ENCODE measurements at regions not wholly inside any gene's neighbourhood (a gene's known extent, or its start where the extent isn't known, plus 50 kb on each side); places are given as distances from the start of the nearest gene placed in this dataset.

DNA sequence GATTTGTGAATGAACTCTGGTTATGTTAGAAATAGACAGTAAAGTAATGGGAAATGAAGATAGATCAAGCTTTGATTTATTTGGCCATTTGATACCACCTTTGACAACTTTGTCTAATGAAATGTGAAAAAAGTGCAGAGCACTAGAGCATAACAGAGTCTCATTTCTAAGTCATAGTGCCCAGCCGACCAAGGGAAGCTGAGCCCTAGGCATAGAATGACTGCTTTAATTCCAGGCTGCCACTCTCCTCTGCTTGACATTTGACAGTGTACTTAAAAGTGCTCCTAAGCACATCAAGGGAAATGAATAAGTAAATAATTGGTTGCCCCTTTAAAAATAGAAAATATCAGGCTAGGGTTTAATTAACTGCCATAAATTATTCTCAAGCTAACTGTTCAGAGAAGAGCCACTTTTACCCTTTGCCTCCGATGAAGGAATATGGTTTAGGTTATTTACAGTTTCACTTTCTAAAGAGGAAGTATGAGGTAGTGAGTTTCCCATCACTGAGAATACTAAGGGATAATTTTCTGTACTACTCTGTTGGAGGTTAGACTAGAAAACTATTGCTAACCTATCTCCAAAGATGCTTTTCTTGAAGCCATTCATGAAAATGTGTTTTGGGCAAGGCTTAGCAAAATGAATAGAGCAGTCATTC, 591.6 kb downstream of the REEP3 start:
- no peak for TF ChIP-seq ZNF335 (tag by site-specific recombination; conservative IDR thresholded peaks at IDR 0.05)
- TF ChIP-seq ZNF274 (IDR thresholded peaks at IDR 0.05; ENCODE audit: low read length), result no peak
- no peak for TF ChIP-seq ZNF274 (tag by site-specific recombination; IDR thresholded peaks at IDR 0.05; ENCODE audit: borderline replicate concordance)
- no peak for TF ChIP-seq ZNF544 (tag by site-specific recombination; IDR thresholded peaks at IDR 0.05)
- no peak for TF ChIP-seq KLF8 (tag by site-specific recombination; IDR thresholded peaks at IDR 0.05)
- no peak for TF ChIP-seq SCRT2 (tag by site-specific recombination; IDR thresholded peaks at IDR 0.05)
- no peak for TF ChIP-seq MZF1 (tag by site-specific recombination; IDR thresholded peaks at IDR 0.05; ENCODE audit: borderline replicate concordance)
- TF ChIP-seq, protein P1, sequence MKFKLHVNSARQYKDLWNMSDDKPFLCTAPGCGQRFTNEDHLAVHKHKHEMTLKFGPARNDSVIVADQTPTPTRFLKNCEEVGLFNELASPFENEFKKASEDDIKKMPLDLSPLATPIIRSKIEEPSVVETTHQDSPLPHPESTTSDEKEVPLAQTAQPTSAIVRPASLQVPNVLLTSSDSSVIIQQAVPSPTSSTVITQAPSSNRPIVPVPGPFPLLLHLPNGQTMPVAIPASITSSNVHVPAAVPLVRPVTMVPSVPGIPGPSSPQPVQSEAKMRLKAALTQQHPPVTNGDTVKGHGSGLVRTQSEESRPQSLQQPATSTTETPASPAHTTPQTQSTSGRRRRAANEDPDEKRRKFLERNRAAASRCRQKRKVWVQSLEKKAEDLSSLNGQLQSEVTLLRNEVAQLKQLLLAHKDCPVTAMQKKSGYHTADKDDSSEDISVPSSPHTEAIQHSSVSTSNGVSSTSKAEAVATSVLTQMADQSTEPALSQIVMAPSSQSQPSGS (tag by site-specific recombination; IDR thresholded peaks at IDR 0.05; ENCODE audit: low read depth), result no peak
- TF ChIP-seq, protein P2, sequence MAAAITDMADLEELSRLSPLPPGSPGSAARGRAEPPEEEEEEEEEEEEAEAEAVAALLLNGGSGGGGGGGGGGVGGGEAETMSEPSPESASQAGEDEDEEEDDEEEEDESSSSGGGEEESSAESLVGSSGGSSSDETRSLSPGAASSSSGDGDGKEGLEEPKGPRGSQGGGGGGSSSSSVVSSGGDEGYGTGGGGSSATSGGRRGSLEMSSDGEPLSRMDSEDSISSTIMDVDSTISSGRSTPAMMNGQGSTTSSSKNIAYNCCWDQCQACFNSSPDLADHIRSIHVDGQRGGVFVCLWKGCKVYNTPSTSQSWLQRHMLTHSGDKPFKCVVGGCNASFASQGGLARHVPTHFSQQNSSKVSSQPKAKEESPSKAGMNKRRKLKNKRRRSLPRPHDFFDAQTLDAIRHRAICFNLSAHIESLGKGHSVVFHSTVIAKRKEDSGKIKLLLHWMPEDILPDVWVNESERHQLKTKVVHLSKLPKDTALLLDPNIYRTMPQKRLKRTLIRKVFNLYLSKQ (tag by site-specific recombination; IDR thresholded peaks at IDR 0.05; ENCODE audit: borderline replicate concordance), result no peak
- TF ChIP-seq, protein P3, sequence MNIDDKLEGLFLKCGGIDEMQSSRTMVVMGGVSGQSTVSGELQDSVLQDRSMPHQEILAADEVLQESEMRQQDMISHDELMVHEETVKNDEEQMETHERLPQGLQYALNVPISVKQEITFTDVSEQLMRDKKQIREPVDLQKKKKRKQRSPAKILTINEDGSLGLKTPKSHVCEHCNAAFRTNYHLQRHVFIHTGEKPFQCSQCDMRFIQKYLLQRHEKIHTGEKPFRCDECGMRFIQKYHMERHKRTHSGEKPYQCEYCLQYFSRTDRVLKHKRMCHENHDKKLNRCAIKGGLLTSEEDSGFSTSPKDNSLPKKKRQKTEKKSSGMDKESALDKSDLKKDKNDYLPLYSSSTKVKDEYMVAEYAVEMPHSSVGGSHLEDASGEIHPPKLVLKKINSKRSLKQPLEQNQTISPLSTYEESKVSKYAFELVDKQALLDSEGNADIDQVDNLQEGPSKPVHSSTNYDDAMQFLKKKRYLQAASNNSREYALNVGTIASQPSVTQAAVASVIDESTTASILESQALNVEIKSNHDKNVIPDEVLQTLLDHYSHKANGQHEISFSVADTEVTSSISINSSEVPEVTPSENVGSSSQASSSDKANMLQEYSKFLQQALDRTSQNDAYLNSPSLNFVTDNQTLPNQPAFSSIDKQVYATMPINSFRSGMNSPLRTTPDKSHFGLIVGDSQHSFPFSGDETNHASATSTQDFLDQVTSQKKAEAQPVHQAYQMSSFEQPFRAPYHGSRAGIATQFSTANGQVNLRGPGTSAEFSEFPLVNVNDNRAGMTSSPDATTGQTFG (tag by site-specific recombination; IDR thresholded peaks at IDR 0.05; ENCODE audit: borderline replicate concordance), result no peak
- no peak for TF ChIP-seq GLI4 (tag by site-specific recombination; IDR thresholded peaks at IDR 0.05)
- TF ChIP-seq SCRT1 (tag by site-specific recombination; IDR thresholded peaks at IDR 0.05; ENCODE audit: borderline replicate concordance), result no peak
- TF ChIP-seq, protein P4, sequence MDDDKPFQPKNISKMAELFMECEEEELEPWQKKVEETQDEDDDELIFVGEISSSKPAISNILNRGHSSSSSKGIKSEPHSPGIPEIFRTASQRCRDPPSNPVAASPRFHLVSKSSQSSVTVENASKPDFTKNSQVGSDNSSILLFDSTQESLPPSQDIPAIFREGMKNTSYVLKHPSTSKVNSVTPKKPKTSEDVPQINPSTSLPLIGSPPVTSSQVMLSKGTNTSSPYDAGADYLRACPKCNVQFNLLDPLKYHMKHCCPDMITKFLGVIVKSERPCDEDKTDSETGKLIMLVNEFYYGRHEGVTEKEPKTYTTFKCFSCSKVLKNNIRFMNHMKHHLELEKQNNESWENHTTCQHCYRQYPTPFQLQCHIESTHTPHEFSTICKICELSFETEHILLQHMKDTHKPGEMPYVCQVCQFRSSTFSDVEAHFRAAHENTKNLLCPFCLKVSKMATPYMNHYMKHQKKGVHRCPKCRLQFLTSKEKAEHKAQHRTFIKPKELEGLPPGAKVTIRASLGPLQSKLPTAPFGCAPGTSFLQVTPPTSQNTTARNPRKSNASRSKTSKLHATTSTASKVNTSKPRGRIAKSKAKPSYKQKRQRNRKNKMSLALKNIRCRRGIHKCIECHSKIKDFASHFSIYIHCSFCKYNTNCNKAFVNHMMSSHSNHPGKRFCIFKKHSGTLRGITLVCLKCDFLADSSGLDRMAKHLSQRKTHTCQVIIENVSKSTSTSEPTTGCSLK (tag by site-specific recombination; IDR thresholded peaks at IDR 0.05), result no peak
- no peak for TF ChIP-seq GFI1B (tag by site-specific recombination; IDR thresholded peaks at IDR 0.05)
- TF ChIP-seq ZNF19 (tag by site-specific recombination; IDR thresholded peaks at IDR 0.05; ENCODE audit: low read depth), result no peak
- no peak for TF ChIP-seq KLF1 (tag by site-specific recombination; IDR thresholded peaks at IDR 0.05)
- TF ChIP-seq, protein P5, sequence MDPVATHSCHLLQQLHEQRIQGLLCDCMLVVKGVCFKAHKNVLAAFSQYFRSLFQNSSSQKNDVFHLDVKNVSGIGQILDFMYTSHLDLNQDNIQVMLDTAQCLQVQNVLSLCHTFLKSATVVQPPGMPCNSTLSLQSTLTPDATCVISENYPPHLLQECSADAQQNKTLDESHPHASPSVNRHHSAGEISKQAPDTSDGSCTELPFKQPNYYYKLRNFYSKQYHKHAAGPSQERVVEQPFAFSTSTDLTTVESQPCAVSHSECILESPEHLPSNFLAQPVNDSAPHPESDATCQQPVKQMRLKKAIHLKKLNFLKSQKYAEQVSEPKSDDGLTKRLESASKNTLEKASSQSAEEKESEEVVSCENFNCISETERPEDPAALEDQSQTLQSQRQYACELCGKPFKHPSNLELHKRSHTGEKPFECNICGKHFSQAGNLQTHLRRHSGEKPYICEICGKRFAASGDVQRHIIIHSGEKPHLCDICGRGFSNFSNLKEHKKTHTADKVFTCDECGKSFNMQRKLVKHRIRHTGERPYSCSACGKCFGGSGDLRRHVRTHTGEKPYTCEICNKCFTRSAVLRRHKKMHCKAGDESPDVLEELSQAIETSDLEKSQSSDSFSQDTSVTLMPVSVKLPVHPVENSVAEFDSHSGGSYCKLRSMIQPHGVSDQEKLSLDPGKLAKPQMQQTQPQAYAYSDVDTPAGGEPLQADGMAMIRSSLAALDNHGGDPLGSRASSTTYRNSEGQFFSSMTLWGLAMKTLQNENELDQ (tag by site-specific recombination; IDR thresholded peaks at IDR 0.05; ENCODE audit: low read depth), result no peak
- no peak for TF ChIP-seq ZNF777 (tag by site-specific recombination; IDR thresholded peaks at IDR 0.05; ENCODE audit: borderline replicate concordance)
- no peak for TF ChIP-seq ZNF837 (tag by site-specific recombination; IDR thresholded peaks at IDR 0.05)
- TF ChIP-seq ZNF404 (tag by site-specific recombination; IDR thresholded peaks at IDR 0.05), result no peak
- POLR2A ChIA-PET, result no interaction called here
- no peaks in the 10 kb centered on the region for H3K36me3 ChIP-seq (ENCODE audit: control insufficient read depth in 2 of 2, insufficient read depth in 1 of 2, low read length in 2 of 2)
- CTCF ChIA-PET, result interaction anchor here (0.6 to 1.1 kb wide), 2 partner anchors 135 to 1305 kb away, joined by 3 to 6 read pairs; no protein-coding TSS in a partner anchor
- no peak overlapping the region for H3K4me3 ChIP-seq (ENCODE audit: low read depth, low read length)
- no peaks in the 10 kb centered on the region for H3K4me1 ChIP-seq (ENCODE audit: control insufficient read depth, insufficient read depth, low read length)
- no peak overlapping the region for H3K27ac ChIP-seq (ENCODE audit: extremely low read depth, low read depth, low read length)
- no peaks in the 10 kb centered on the region for H3K9me3 ChIP-seq (ENCODE audit: control insufficient read depth, insufficient read depth, low read depth, low read length)
